ENCODE measurements at regions not wholly inside any gene's neighbourhood (a gene's known extent, or its start where the extent isn't known, plus 50 kb on each side); places are given as distances from the start of the nearest gene placed in this dataset.
A peak's percentile ranks its signal among the peaks of the same experiment; 100 is the strongest.
"Not testable (repeated sequence)": the region's sequence is repeated elsewhere in the genome, so short reads cannot be mapped to it uniquely, and the experiment has no call there.

GRCh38 chrX:81405781-81406180 is 203.9 kb downstream of the SH3BGRL start:
- no peak overlapping the region for H3K27ac ChIP-seq
- no peaks in the 10 kb centered on the region for H3K36me3 ChIP-seq (replicated peaks; ENCODE audit: insufficient read depth, low read depth)
- H3K9me2 ChIP-seq (replicated peaks; ENCODE audit: insufficient read depth) = no peaks in the 10 kb centered on the region
- no peaks in the 10 kb centered on the region for H3K27me3 ChIP-seq
- no peak for TF ChIP-seq CTCF (IDR thresholded peaks at IDR 0.05; ENCODE audit: poor library complexity)
- TF ChIP-seq EZH2phosphoT487 (IDR thresholded peaks at IDR 0.05; ENCODE audit: low read depth, severe bottlenecking, unreplicated experiment) = no peak
- TF ChIP-seq EZH2 (IDR thresholded peaks at IDR 0.05; ENCODE audit: borderline replicate concordance) = no peak
- no peak overlapping the region for H3K4me2 ChIP-seq
- no peaks in the 10 kb centered on the region for H4K20me1 ChIP-seq (ENCODE audit: insufficient read depth, poor library complexity, severe bottlenecking)
- DNase-seq (ENCODE audit: low spot score) = no peak
- no peaks in the 10 kb centered on the region for H3K4me1 ChIP-seq (ENCODE audit: insufficient read depth)
- no peaks in the 10 kb centered on the region for H3K9me3 ChIP-seq (ENCODE audit: low read depth)
- H3K79me2 ChIP-seq = no peaks in the 10 kb centered on the region
- no peak overlapping the region for H3K4me3 ChIP-seq
- H2AFZ ChIP-seq = no peak overlapping the region

GRCh38 chrX:81411517-81411916 is 209.6 kb downstream of the SH3BGRL start:
- Histone ChIP-seq H3K4me3 (no peak overlapping the region), H2AFZ (no peak overlapping the region), H3K36me3 (replicated peaks; ENCODE audit: insufficient read depth, low read depth) (no peaks in the 10 kb centered on the region), H4K20me1 (ENCODE audit: insufficient read depth, poor library complexity, severe bottlenecking) (no peaks in the 10 kb centered on the region), H3K27ac (no peak overlapping the region), H3K9me2 (replicated peaks; ENCODE audit: insufficient read depth) (no peaks in the 10 kb centered on the region), H3K9me3 (ENCODE audit: low read depth) (no peaks in the 10 kb centered on the region), H3K27me3 (no peaks in the 10 kb centered on the region), H3K79me2 (no peaks in the 10 kb centered on the region), H3K4me1 (ENCODE audit: insufficient read depth) (no peaks in the 10 kb centered on the region), H3K4me2 (no peak overlapping the region)
- TF ChIP-seq EZH2phosphoT487 (IDR thresholded peaks at IDR 0.05; ENCODE audit: low read depth, severe bottlenecking, unreplicated experiment) (no peak), CTCF (IDR thresholded peaks at IDR 0.05; ENCODE audit: poor library complexity) (no peak), EZH2 (IDR thresholded peaks at IDR 0.05; ENCODE audit: borderline replicate concordance) (no peak)
- no peak for DNase-seq (ENCODE audit: low spot score)

GRCh38 chrX:81412428-81412827 is 210.5 kb downstream of the SH3BGRL start:
- no peaks in the 10 kb centered on the region for H3K79me2 ChIP-seq
- no peaks in the 10 kb centered on the region for H3K27me3 ChIP-seq
- H3K4me3 ChIP-seq = no peak overlapping the region
- no peaks in the 10 kb centered on the region for H3K4me1 ChIP-seq (ENCODE audit: insufficient read depth)
- H3K4me2 ChIP-seq = no peak overlapping the region
- WGBS (ENCODE audit: low lambda C conversion rate, missing lambda C conversion rate) = 81% methylated on average over 13 of the region's 13 CpGs
- no peak for TF ChIP-seq EZH2phosphoT487 (IDR thresholded peaks at IDR 0.05; ENCODE audit: low read depth, severe bottlenecking, unreplicated experiment)
- no peak for TF ChIP-seq EZH2 (IDR thresholded peaks at IDR 0.05; ENCODE audit: borderline replicate concordance)
- H3K27ac ChIP-seq = no peak overlapping the region
- H3K9me3 ChIP-seq (ENCODE audit: low read depth) = no peaks in the 10 kb centered on the region
- H3K9me2 ChIP-seq (replicated peaks; ENCODE audit: insufficient read depth) = no peaks in the 10 kb centered on the region
- H2AFZ ChIP-seq = no peak overlapping the region
- H4K20me1 ChIP-seq (ENCODE audit: insufficient read depth, poor library complexity, severe bottlenecking) = no peaks in the 10 kb centered on the region
- H3K36me3 ChIP-seq (replicated peaks; ENCODE audit: insufficient read depth, low read depth) = no peaks in the 10 kb centered on the region
- no peak for DNase-seq (ENCODE audit: low spot score)

- not testable (repeated sequence) for H3K4me2 ChIP-seq; H2AFZ ChIP-seq; H3K4me1 ChIP-seq (ENCODE audit: insufficient read depth); H3K4me3 ChIP-seq; H3K9me2 ChIP-seq (replicated peaks; ENCODE audit: insufficient read depth); DNase-seq (ENCODE audit: low spot score); H4K20me1 ChIP-seq (ENCODE audit: insufficient read depth, poor library complexity, severe bottlenecking); H3K36me3 ChIP-seq (replicated peaks; ENCODE audit: insufficient read depth, low read depth); H3K27me3 ChIP-seq; H3K9me3 ChIP-seq (ENCODE audit: low read depth); H3K27ac ChIP-seq; H3K79me2 ChIP-seq
- 86% methylated on average over 14 of the region's 16 CpGs for WGBS (ENCODE audit: low lambda C conversion rate, missing lambda C conversion rate)
Measured at GRCh38 chrX:81412857-81413256, 211.0 kb downstream of the SH3BGRL start.

GRCh38 chrX:81414630-81415029 is 212.7 kb downstream of the SH3BGRL start:
- H3K27ac ChIP-seq = no peak overlapping the region
- H3K9me3 ChIP-seq (ENCODE audit: low read depth) = no peaks in the 10 kb centered on the region

More at GRCh38 chrX:81414630-81415029, 212.7 kb downstream of the SH3BGRL start:
- no peak for DNase-seq (ENCODE audit: low spot score)
- no peak overlapping the region for H3K4me2 ChIP-seq
- WGBS (ENCODE audit: low lambda C conversion rate, missing lambda C conversion rate) = 81% methylated on average over 3 of the region's 3 CpGs
- no peaks in the 10 kb centered on the region for H4K20me1 ChIP-seq (ENCODE audit: insufficient read depth, poor library complexity, severe bottlenecking)
- no peak overlapping the region for H2AFZ ChIP-seq
- no peaks in the 10 kb centered on the region for H3K27me3 ChIP-seq
- H3K36me3 ChIP-seq (replicated peaks; ENCODE audit: insufficient read depth, low read depth) = no peaks in the 10 kb centered on the region
- TF ChIP-seq EZH2phosphoT487 (IDR thresholded peaks at IDR 0.05; ENCODE audit: low read depth, severe bottlenecking, unreplicated experiment) (no peak), CTCF (IDR thresholded peaks at IDR 0.05; ENCODE audit: poor library complexity) (peak; percentile 29), EZH2 (IDR thresholded peaks at IDR 0.05; ENCODE audit: borderline replicate concordance) (no peak)
- H3K4me3 ChIP-seq = no peak overlapping the region
- H3K4me1 ChIP-seq (ENCODE audit: insufficient read depth) = no peaks in the 10 kb centered on the region
- no peaks in the 10 kb centered on the region for H3K9me2 ChIP-seq (replicated peaks; ENCODE audit: insufficient read depth)
- no peaks in the 10 kb centered on the region for H3K79me2 ChIP-seq

Measured in hepatocyte (in vitro differentiated cells).